GM23248 (cell line): ENCODE measurements at regions not wholly inside any gene's neighbourhood (a gene's known extent, or its start where the extent isn't known, plus 50 kb on each side); places are given as distances from the start of the nearest gene placed in this dataset.

Experiments used
- EZH2 ChIP-seq: fragments of 200-600 bp; sonication (generic); IDR thresholded peaks from 2 replicates; pipeline ENCODE4 v1.6.1; 2018; ENCODE audit warnings: antibody characterized with exemption, mild to moderate bottlenecking; ENCODE audit not compliant: insufficient read depth, poor library complexity, severe bottlenecking
- EZH2phosphoT487 ChIP-seq: fragments of 200-600 bp; sonication (generic); IDR thresholded peaks from 2 replicates; pipeline ENCODE4 v1.6.1; 2018; ENCODE audit warnings: antibody characterized with exemption, moderate library complexity, mild to moderate bottlenecking, low read depth; ENCODE audit not compliant: insufficient read depth

- TF ChIP-seq EZH2: no peak
- TF ChIP-seq EZH2phosphoT487: no peak
Observed at GRCh38 chr6:22972771-22973170, 403.4 kb downstream of the HDGFL1 start.
